ENCODE measurements at regions not wholly inside any gene's neighbourhood (a gene's known extent, or its start where the extent isn't known, plus 50 kb on each side); places are given as distances from the start of the nearest gene placed in this dataset.

DNA sequence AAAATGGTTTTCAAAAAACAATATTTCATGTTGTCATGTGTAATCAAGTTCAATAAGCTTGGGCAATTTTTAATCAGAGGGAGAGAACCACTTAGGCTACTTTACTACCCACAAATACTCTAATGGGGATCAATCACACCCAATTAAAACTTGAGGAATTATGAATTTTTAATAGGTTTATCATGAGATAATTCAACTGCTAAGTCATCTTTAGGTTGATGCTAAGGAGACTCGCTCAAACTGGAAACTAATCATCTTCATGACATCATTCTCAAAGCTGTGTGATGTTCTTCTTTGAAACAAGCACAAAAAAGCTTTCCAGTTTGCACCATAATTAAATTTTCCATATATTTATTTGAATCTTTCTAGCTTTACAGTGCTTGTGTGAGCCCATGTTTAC lies 867.5 kb downstream of the MAT2B start:
- no peak overlapping the region for H2AK5ac ChIP-seq (ENCODE audit: low read length)
- no peak overlapping the region for H4K8ac ChIP-seq (ENCODE audit: low read depth, low read length)
- H3K18ac ChIP-seq (ENCODE audit: low read length), result no peak overlapping the region
- H3K9ac ChIP-seq (ENCODE audit: low read length), result no peak overlapping the region
- no peak overlapping the region for H3K27ac ChIP-seq (ENCODE audit: low read depth, low read length)
- H3K4me3 ChIP-seq (ENCODE audit: low read depth, low read length), result no peak overlapping the region
- no peaks in the 10 kb centered on the region for H3K79me2 ChIP-seq (ENCODE audit: control insufficient read depth, insufficient read depth, low read length, poor library complexity)
- no peak for DNase-seq
- H4K12ac ChIP-seq (ENCODE audit: low read depth, low read length), result no peak overlapping the region
- no peak overlapping the region for H2BK120ac ChIP-seq (ENCODE audit: insufficient read depth, low read length, poor library complexity)
- H2BK12ac ChIP-seq (ENCODE audit: low read length), result no peak overlapping the region
- H3K9me3 ChIP-seq (ENCODE audit: insufficient read depth, low read depth, low read length), result no peaks in the 10 kb centered on the region
- H3K27me3 ChIP-seq (ENCODE audit: insufficient read depth, low read length), result no peaks in the 10 kb centered on the region
- no peaks in the 10 kb centered on the region for H3K36me3 ChIP-seq (ENCODE audit: control insufficient read depth in 1 of 2, insufficient read depth in 2 of 2, low read length in 2 of 2)
- H3K4ac ChIP-seq (ENCODE audit: low read depth, low read length), result no peak overlapping the region
- H3K14ac ChIP-seq (ENCODE audit: low read length), result no peak overlapping the region
- no peaks in the 10 kb centered on the region for H3K79me1 ChIP-seq (ENCODE audit: low read length)
- H4K91ac ChIP-seq (ENCODE audit: low read depth, low read length), result no peak overlapping the region
- no peak overlapping the region for H3K23ac ChIP-seq (ENCODE audit: low read length)
- H3K4me1 ChIP-seq (ENCODE audit: control insufficient read depth in 1 of 2, insufficient read depth in 2 of 2, low read length in 2 of 2), result no peaks in the 10 kb centered on the region
- no CpG with 5 or more reads among the region's 1 CpG for WGBS (ENCODE audit: extremely low coverage, insufficient coverage, insufficient read length)
- H2AFZ ChIP-seq (ENCODE audit: insufficient read depth, low read length, poor library complexity), result no peak overlapping the region
- H3K4me2 ChIP-seq (ENCODE audit: low read length), result no peak overlapping the region
- no peak overlapping the region for H2BK5ac ChIP-seq (ENCODE audit: low read depth, low read length, poor library complexity)

DNA sequence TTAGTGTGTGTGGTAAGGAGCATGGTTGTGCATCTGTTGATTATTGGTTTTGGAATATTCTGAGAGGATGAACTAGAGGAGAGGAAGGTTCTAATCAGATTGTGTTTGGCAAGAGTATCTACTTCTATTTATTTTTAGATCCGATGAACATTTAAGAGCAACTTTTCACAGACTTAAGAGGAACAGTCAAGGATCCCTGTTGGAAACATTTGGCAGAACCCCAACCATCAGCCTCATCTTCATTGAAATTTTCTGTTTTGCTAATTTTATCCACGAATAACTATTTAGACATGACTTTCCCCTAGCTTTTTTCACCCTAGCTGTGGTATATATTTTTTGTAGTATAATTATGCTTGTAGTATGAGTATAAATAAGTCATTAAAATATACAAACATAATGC lies 868.5 kb downstream of the MAT2B start:
- H3K9me3 ChIP-seq (ENCODE audit: insufficient read depth, low read depth, low read length), result no peaks in the 10 kb centered on the region
- H3K36me3 ChIP-seq (ENCODE audit: control insufficient read depth in 1 of 2, insufficient read depth in 2 of 2, low read length in 2 of 2), result no peaks in the 10 kb centered on the region
- no CpG with 5 or more reads among the region's 2 CpGs for WGBS (ENCODE audit: extremely low coverage, insufficient coverage, insufficient read length)
- no peak overlapping the region for H4K91ac ChIP-seq (ENCODE audit: low read depth, low read length)
- H3K79me1 ChIP-seq (ENCODE audit: low read length), result no peaks in the 10 kb centered on the region
- no peak overlapping the region for H3K9ac ChIP-seq (ENCODE audit: low read length)
- no peak overlapping the region for H2BK12ac ChIP-seq (ENCODE audit: low read length)
- DNase-seq, result no peak
- no peaks in the 10 kb centered on the region for H3K4me1 ChIP-seq (ENCODE audit: control insufficient read depth in 1 of 2, insufficient read depth in 2 of 2, low read length in 2 of 2)
- no peak overlapping the region for H3K18ac ChIP-seq (ENCODE audit: low read length)
- H3K79me2 ChIP-seq (ENCODE audit: control insufficient read depth, insufficient read depth, low read length, poor library complexity), result no peaks in the 10 kb centered on the region
- H2BK5ac ChIP-seq (ENCODE audit: low read depth, low read length, poor library complexity), result no peak overlapping the region
- no peak overlapping the region for H3K14ac ChIP-seq (ENCODE audit: low read length)
- no peaks in the 10 kb centered on the region for H3K27me3 ChIP-seq (ENCODE audit: insufficient read depth, low read length)
- H4K8ac ChIP-seq (ENCODE audit: low read depth, low read length), result no peak overlapping the region
- H2BK120ac ChIP-seq (ENCODE audit: insufficient read depth, low read length, poor library complexity), result no peak overlapping the region
- H2AK5ac ChIP-seq (ENCODE audit: low read length), result no peak overlapping the region
- H2AFZ ChIP-seq (ENCODE audit: insufficient read depth, low read length, poor library complexity), result no peak overlapping the region
- no peak overlapping the region for H3K27ac ChIP-seq (ENCODE audit: low read depth, low read length)
- no peak overlapping the region for H3K4ac ChIP-seq (ENCODE audit: low read depth, low read length)
- H4K12ac ChIP-seq (ENCODE audit: low read depth, low read length), result no peak overlapping the region
- no peak overlapping the region for H3K4me3 ChIP-seq (ENCODE audit: low read depth, low read length)
- H3K23ac ChIP-seq (ENCODE audit: low read length), result no peak overlapping the region
- H3K4me2 ChIP-seq (ENCODE audit: low read length), result no peak overlapping the region

DNA sequence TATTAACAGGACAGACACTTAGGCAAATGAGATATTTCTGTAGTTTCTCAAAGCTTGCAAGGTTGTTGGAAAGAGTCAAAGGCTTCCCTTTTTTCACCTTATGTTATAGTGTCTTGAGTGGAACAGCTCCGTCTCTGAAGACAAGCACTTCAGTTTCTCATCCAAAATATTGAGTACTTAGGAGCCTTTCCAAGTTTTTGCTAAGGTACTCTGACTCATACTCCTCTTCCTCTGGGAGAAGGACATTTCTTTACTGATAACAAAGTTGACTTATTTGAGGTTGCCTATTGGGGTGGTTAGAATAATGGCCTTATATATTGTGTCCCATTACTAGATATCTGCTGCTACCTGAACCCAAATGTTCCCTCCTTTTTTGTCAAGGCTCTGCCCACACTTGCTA lies 869.6 kb downstream of the MAT2B start:
- H2BK120ac ChIP-seq (ENCODE audit: insufficient read depth, low read length, poor library complexity), result no peak overlapping the region
- no peak overlapping the region for H3K23ac ChIP-seq (ENCODE audit: low read length)
- no peak overlapping the region for H3K27ac ChIP-seq (ENCODE audit: low read depth, low read length)
- no peak overlapping the region for H2BK5ac ChIP-seq (ENCODE audit: low read depth, low read length, poor library complexity)
- H4K91ac ChIP-seq (ENCODE audit: low read depth, low read length), result no peak overlapping the region
- no peak overlapping the region for H3K4me3 ChIP-seq (ENCODE audit: low read depth, low read length)
- H3K27me3 ChIP-seq (ENCODE audit: insufficient read depth, low read length), result no peaks in the 10 kb centered on the region
- no peak overlapping the region for H3K4ac ChIP-seq (ENCODE audit: low read depth, low read length)
- no peak overlapping the region for H2AK5ac ChIP-seq (ENCODE audit: low read length)
- no peaks in the 10 kb centered on the region for H3K79me2 ChIP-seq (ENCODE audit: control insufficient read depth, insufficient read depth, low read length, poor library complexity)
- H3K9ac ChIP-seq (ENCODE audit: low read length), result no peak overlapping the region
- H3K79me1 ChIP-seq (ENCODE audit: low read length), result no peaks in the 10 kb centered on the region
- no peak overlapping the region for H3K14ac ChIP-seq (ENCODE audit: low read length)
- no peak overlapping the region for H4K12ac ChIP-seq (ENCODE audit: low read depth, low read length)
- DNase-seq, result no peak
- WGBS (ENCODE audit: extremely low coverage, insufficient coverage, insufficient read length), result no CpG with 5 or more reads among the region's 1 CpG
- H3K4me1 ChIP-seq (ENCODE audit: control insufficient read depth in 1 of 2, insufficient read depth in 2 of 2, low read length in 2 of 2), result no peaks in the 10 kb centered on the region
- H3K36me3 ChIP-seq (ENCODE audit: control insufficient read depth in 1 of 2, insufficient read depth in 2 of 2, low read length in 2 of 2), result no peaks in the 10 kb centered on the region
- no peak overlapping the region for H2BK12ac ChIP-seq (ENCODE audit: low read length)
- no peaks in the 10 kb centered on the region for H3K9me3 ChIP-seq (ENCODE audit: insufficient read depth, low read depth, low read length)
- no peak overlapping the region for H3K18ac ChIP-seq (ENCODE audit: low read length)
- H3K4me2 ChIP-seq (ENCODE audit: low read length), result no peak overlapping the region
- H4K8ac ChIP-seq (ENCODE audit: low read depth, low read length), result no peak overlapping the region
- H2AFZ ChIP-seq (ENCODE audit: insufficient read depth, low read length, poor library complexity), result no peak overlapping the region

DNA sequence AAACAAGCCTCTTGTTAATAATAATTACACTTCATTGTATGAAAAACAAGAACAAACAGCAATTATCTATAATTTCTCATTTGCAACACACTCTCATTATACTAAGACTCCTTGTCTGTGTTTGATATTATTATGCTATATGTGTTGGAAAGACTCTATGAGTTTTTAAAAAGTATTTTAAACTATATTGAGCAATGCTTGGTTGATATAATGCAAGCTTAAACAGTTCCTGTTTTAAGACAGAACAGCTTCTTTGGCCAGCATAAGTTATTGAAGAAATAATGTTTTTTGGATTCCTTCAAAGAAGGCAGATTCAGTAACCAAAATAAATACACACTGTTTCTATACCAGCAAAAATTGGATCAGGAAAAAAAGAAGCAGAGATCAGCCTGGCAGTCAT lies 871.4 kb downstream of the MAT2B start:
- Histone ChIP-seq H2AK5ac (ENCODE audit: low read length) (no peak overlapping the region), H3K36me3 (ENCODE audit: control insufficient read depth in 1 of 2, insufficient read depth in 2 of 2, low read length in 2 of 2) (no peaks in the 10 kb centered on the region), H2BK5ac (ENCODE audit: low read depth, low read length, poor library complexity) (no peak overlapping the region), H3K14ac (ENCODE audit: low read length) (no peak overlapping the region), H3K4me1 (ENCODE audit: control insufficient read depth in 1 of 2, insufficient read depth in 2 of 2, low read length in 2 of 2) (no peaks in the 10 kb centered on the region), H4K91ac (ENCODE audit: low read depth, low read length) (no peak overlapping the region), H2AFZ (ENCODE audit: insufficient read depth, low read length, poor library complexity) (no peak overlapping the region), H3K4me3 (ENCODE audit: low read depth, low read length) (no peak overlapping the region), H2BK12ac (ENCODE audit: low read length) (no peak overlapping the region), H4K12ac (ENCODE audit: low read depth, low read length) (no peak overlapping the region), H2BK120ac (ENCODE audit: insufficient read depth, low read length, poor library complexity) (no peak overlapping the region), H3K27me3 (ENCODE audit: insufficient read depth, low read length) (no peaks in the 10 kb centered on the region), H4K8ac (ENCODE audit: low read depth, low read length) (no peak overlapping the region), H3K9ac (ENCODE audit: low read length) (no peak overlapping the region), H3K18ac (ENCODE audit: low read length) (no peak overlapping the region), H3K79me2 (ENCODE audit: control insufficient read depth, insufficient read depth, low read length, poor library complexity) (no peaks in the 10 kb centered on the region), H3K9me3 (ENCODE audit: insufficient read depth, low read depth, low read length) (no peaks in the 10 kb centered on the region), H3K27ac (ENCODE audit: low read depth, low read length) (no peak overlapping the region), H3K23ac (ENCODE audit: low read length) (no peak overlapping the region), H3K4ac (ENCODE audit: low read depth, low read length) (no peak overlapping the region), H3K4me2 (ENCODE audit: low read length) (no peak overlapping the region), H3K79me1 (ENCODE audit: low read length) (no peaks in the 10 kb centered on the region)
- DNase-seq, result no peak

DNA sequence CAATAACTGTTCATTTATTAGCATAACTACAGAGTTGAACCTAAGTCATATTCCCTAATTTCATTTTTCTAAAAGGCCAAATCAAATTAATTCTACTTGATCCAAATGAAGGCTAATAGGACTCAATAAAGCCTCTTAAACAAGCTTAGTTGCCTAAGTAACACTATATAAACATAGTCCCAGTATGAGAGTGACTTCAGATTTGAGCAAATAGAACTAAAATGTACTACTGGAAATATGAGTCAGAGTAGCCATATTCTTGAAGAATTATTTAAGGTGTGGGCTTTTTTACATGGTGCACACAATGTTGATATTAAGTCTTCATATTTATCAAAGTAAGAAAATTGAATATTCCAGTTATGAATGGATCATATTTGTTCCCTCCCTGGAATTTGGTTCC lies 872.3 kb downstream of the MAT2B start:
- H3K23ac ChIP-seq (ENCODE audit: low read length), result no peak overlapping the region
- H3K4me2 ChIP-seq (ENCODE audit: low read length), result no peak overlapping the region
- no peak overlapping the region for H3K9ac ChIP-seq (ENCODE audit: low read length)
- no peak overlapping the region for H4K91ac ChIP-seq (ENCODE audit: low read depth, low read length)
- no peaks in the 10 kb centered on the region for H3K36me3 ChIP-seq (ENCODE audit: control insufficient read depth in 1 of 2, insufficient read depth in 2 of 2, low read length in 2 of 2)
- no peak for DNase-seq
- no peak overlapping the region for H2AFZ ChIP-seq (ENCODE audit: insufficient read depth, low read length, poor library complexity)
- no peaks in the 10 kb centered on the region for H3K4me1 ChIP-seq (ENCODE audit: control insufficient read depth in 1 of 2, insufficient read depth in 2 of 2, low read length in 2 of 2)
- H2AK5ac ChIP-seq (ENCODE audit: low read length), result no peak overlapping the region
- H3K4me3 ChIP-seq (ENCODE audit: low read depth, low read length), result no peak overlapping the region
- H3K79me2 ChIP-seq (ENCODE audit: control insufficient read depth, insufficient read depth, low read length, poor library complexity), result no peaks in the 10 kb centered on the region
- no peak overlapping the region for H3K18ac ChIP-seq (ENCODE audit: low read length)
- no peak overlapping the region for H2BK120ac ChIP-seq (ENCODE audit: insufficient read depth, low read length, poor library complexity)
- no peak overlapping the region for H3K4ac ChIP-seq (ENCODE audit: low read depth, low read length)
- H3K14ac ChIP-seq (ENCODE audit: low read length), result no peak overlapping the region
- no peak overlapping the region for H4K8ac ChIP-seq (ENCODE audit: low read depth, low read length)
- no peaks in the 10 kb centered on the region for H3K79me1 ChIP-seq (ENCODE audit: low read length)
- H2BK5ac ChIP-seq (ENCODE audit: low read depth, low read length, poor library complexity), result no peak overlapping the region
- no peak overlapping the region for H2BK12ac ChIP-seq (ENCODE audit: low read length)
- H3K9me3 ChIP-seq (ENCODE audit: insufficient read depth, low read depth, low read length), result no peaks in the 10 kb centered on the region
- no peak overlapping the region for H4K12ac ChIP-seq (ENCODE audit: low read depth, low read length)
- H3K27me3 ChIP-seq (ENCODE audit: insufficient read depth, low read length), result no peaks in the 10 kb centered on the region
- no peak overlapping the region for H3K27ac ChIP-seq (ENCODE audit: low read depth, low read length)

Measured in trophoblast cell (in vitro differentiated cells and primary cell).